ENCODE measurements at regions not wholly inside any gene's neighbourhood (a gene's known extent, or its start where the extent isn't known, plus 50 kb on each side); places are given as distances from the start of the nearest gene placed in this dataset.

- TF ChIP-seq CTCF (IDR thresholded peaks at IDR 0.05; ENCODE audit: low read depth, low read length) (no peak), POLR2A (IDR thresholded peaks at IDR 0.05; ENCODE audit: extremely low read depth, insufficient read length) (no peak), MAX (IDR thresholded peaks at IDR 0.05; ENCODE audit: low read depth, low read length) (peak; percentile 47)
These were observed 81.4 kb upstream of the FOXF1 start for GRCh38 chr16:86428729-86429517.
